ENCODE measurements at regions not wholly inside any gene's neighbourhood (a gene's known extent, or its start where the extent isn't known, plus 50 kb on each side); places are given as distances from the start of the nearest gene placed in this dataset.
"Not testable (repeated sequence)": the region's sequence is repeated elsewhere in the genome, so short reads cannot be mapped to it uniquely, and the experiment has no call there.

GRCh38 chr3:163518065-163518464 is 1560.2 kb downstream of the SI start:
- Histone ChIP-seq H3K27me3 (ENCODE audit: control insufficient read depth in 3 of 3, insufficient read depth in 3 of 3, low read length in 2 of 3) (no peaks in the 10 kb centered on the region), H3K36me3 (ENCODE audit: control insufficient read depth in 4 of 4, insufficient read depth in 4 of 4, low read length in 4 of 4) (no peaks in the 10 kb centered on the region), H3K9me3 (ENCODE audit: control insufficient read depth in 4 of 4, insufficient read depth in 3 of 4, low read length in 3 of 4) (no peaks in the 10 kb centered on the region), H3K4me3 (no peak overlapping the region), H3K27ac (ENCODE audit: low read depth in 1 of 2, low read length in 1 of 2) (no peak overlapping the region), H3K9ac (ENCODE audit: insufficient read depth in 1 of 2, low read length in 2 of 2) (no peak overlapping the region), H3K4me1 (ENCODE audit: control insufficient read depth in 5 of 5, insufficient read depth in 5 of 5, low read length in 5 of 5) (no peaks in the 10 kb centered on the region)
- no peak for TF ChIP-seq CTCF (IDR thresholded peaks at IDR 0.05; ENCODE audit: control extremely low read depth, extremely low read depth)
- DNase-seq, result no peak
- 81 to 88% methylated on average over 3 of the region's 3 CpGs for WGBS, 2 donors
- ATAC-seq (ENCODE audit: insufficient read depth, low FRiP score), result no peak

GRCh38 chr3:163513149-163513657 is 1565.1 kb downstream of the SI start:
- 41 to 66% methylated on average over 2 of the region's 2 CpGs for WGBS, 2 donors
- no peak overlapping the region for H3K9ac ChIP-seq (ENCODE audit: insufficient read depth in 1 of 2, low read length in 2 of 2)
- H3K4me3 ChIP-seq, result no peak overlapping the region
- H3K36me3 ChIP-seq (ENCODE audit: control insufficient read depth in 4 of 4, insufficient read depth in 4 of 4, low read length in 4 of 4), result no peaks in the 10 kb centered on the region
- no peaks in the 10 kb centered on the region for H3K27me3 ChIP-seq (ENCODE audit: control insufficient read depth in 3 of 3, insufficient read depth in 3 of 3, low read length in 2 of 3)
- no peaks in the 10 kb centered on the region for H3K9me3 ChIP-seq (ENCODE audit: control insufficient read depth in 4 of 4, insufficient read depth in 3 of 4, low read length in 3 of 4)
- TF ChIP-seq CTCF (IDR thresholded peaks at IDR 0.05; ENCODE audit: control extremely low read depth, extremely low read depth), result no peak
- no peaks in the 10 kb centered on the region for H3K4me1 ChIP-seq (ENCODE audit: control insufficient read depth in 5 of 5, insufficient read depth in 5 of 5, low read length in 5 of 5)
- DNase-seq, result no peak
- ATAC-seq (ENCODE audit: insufficient read depth, low FRiP score), result no peak
- H3K27ac ChIP-seq (ENCODE audit: low read depth in 1 of 2, low read length in 1 of 2), result no peak overlapping the region

GRCh38 chr3:163508206-163508605 is 1570.1 kb downstream of the SI start:
- Histone ChIP-seq H3K27me3 (ENCODE audit: control insufficient read depth in 3 of 3, insufficient read depth in 3 of 3, low read length in 2 of 3) (no peaks in the 10 kb centered on the region), H3K27ac (ENCODE audit: low read depth in 1 of 2, low read length in 1 of 2) (no peak overlapping the region), H3K36me3 (ENCODE audit: control insufficient read depth in 4 of 4, insufficient read depth in 4 of 4, low read length in 4 of 4) (no peaks in the 10 kb centered on the region), H3K4me1 (ENCODE audit: control insufficient read depth in 5 of 5, insufficient read depth in 5 of 5, low read length in 5 of 5) (no peaks in the 10 kb centered on the region), H3K9ac (ENCODE audit: insufficient read depth in 1 of 2, low read length in 2 of 2) (no peak overlapping the region), H3K9me3 (ENCODE audit: control insufficient read depth in 4 of 4, insufficient read depth in 3 of 4, low read length in 3 of 4) (no peaks in the 10 kb centered on the region), H3K4me3 (no peak overlapping the region)
- no peak for TF ChIP-seq CTCF (IDR thresholded peaks at IDR 0.05; ENCODE audit: control extremely low read depth, extremely low read depth)
- no peak for DNase-seq
- 55 to 58% methylated on average over 2 of the region's 2 CpGs for WGBS, 2 donors
- no peak for ATAC-seq (ENCODE audit: insufficient read depth, low FRiP score)

- Histone ChIP-seq H3K4me3 (no peak overlapping the region), H3K9me3 (ENCODE audit: control insufficient read depth in 4 of 4, insufficient read depth in 3 of 4, low read length in 3 of 4) (no peaks in the 10 kb centered on the region), H3K4me1 (ENCODE audit: control insufficient read depth in 5 of 5, insufficient read depth in 5 of 5, low read length in 5 of 5) (no peaks in the 10 kb centered on the region), H3K36me3 (ENCODE audit: control insufficient read depth in 4 of 4, insufficient read depth in 4 of 4, low read length in 4 of 4) (no peaks in the 10 kb centered on the region), H3K9ac (ENCODE audit: insufficient read depth in 1 of 2, low read length in 2 of 2) (no peak overlapping the region), H3K27ac (ENCODE audit: low read depth in 1 of 2, low read length in 1 of 2) (no peak overlapping the region), H3K27me3 (ENCODE audit: control insufficient read depth in 3 of 3, insufficient read depth in 3 of 3, low read length in 2 of 3) (no peaks in the 10 kb centered on the region)
- DNase-seq, result no peak
- TF ChIP-seq CTCF (IDR thresholded peaks at IDR 0.05; ENCODE audit: control extremely low read depth, extremely low read depth), result no peak
- ATAC-seq (ENCODE audit: insufficient read depth, low FRiP score), result no peak
Observed at GRCh38 chr3:163504974-163505373, 1573.3 kb downstream of the SI start.

GRCh38 chr3:163499736-163500219 is 1578.5 kb downstream of the SI start:
- H3K4me3 ChIP-seq; H3K4me1 ChIP-seq (ENCODE audit: control insufficient read depth in 5 of 5, insufficient read depth in 5 of 5, low read length in 5 of 5); H3K9ac ChIP-seq (ENCODE audit: insufficient read depth in 1 of 2, low read length in 2 of 2); DNase-seq; ATAC-seq (ENCODE audit: insufficient read depth, low FRiP score); H3K27me3 ChIP-seq (ENCODE audit: control insufficient read depth in 3 of 3, insufficient read depth in 3 of 3, low read length in 2 of 3); H3K36me3 ChIP-seq (ENCODE audit: control insufficient read depth in 4 of 4, insufficient read depth in 4 of 4, low read length in 4 of 4); H3K9me3 ChIP-seq (ENCODE audit: control insufficient read depth in 4 of 4, insufficient read depth in 3 of 4, low read length in 3 of 4); H3K27ac ChIP-seq (ENCODE audit: low read depth in 1 of 2, low read length in 1 of 2): not testable (repeated sequence)
- 75 to 86% methylated on average over 11 of the region's 11 CpGs for WGBS, 2 donors

All from lung (tissue), 11 donors.